HG03378 (cell line): ENCODE measurements at regions not wholly inside any gene's neighbourhood (a gene's known extent, or its start where the extent isn't known, plus 50 kb on each side); places are given as distances from the start of the nearest gene placed in this dataset.

ENCODE experiments used
- ATAC-seq: cut with Tn5 transposase; IDR thresholded peaks from one replicate; pipeline ENCODE4 v1.9.1; 2021; ENCODE audit warnings: mild to moderate bottlenecking, moderate library complexity; ENCODE audit not compliant: unreplicated experiment

- ATAC-seq: no peak
Observed at GRCh38 chr3:22916933-22917332, 286.2 kb upstream of the UBE2E2 start.

- no peak for ATAC-seq
Observed at GRCh38 chr3:22920006-22920405, 283.1 kb upstream of the UBE2E2 start.

GRCh38 chr3:22922317-22922716 is 280.8 kb upstream of the UBE2E2 start:
- peak; percentile 74 for ATAC-seq

GRCh38 chr3:22923711-22924110 is 279.4 kb upstream of the UBE2E2 start:
- ATAC-seq: no peak

- ATAC-seq: no peak
Observed at GRCh38 chr3:22928216-22929110, 274.7 kb upstream of the UBE2E2 start.

- no peak for ATAC-seq
Observed at GRCh38 chr3:22933051-22933840, 269.9 kb upstream of the UBE2E2 start.

GRCh38 chr3:22933841-22934116 is 269.3 kb upstream of the UBE2E2 start:
- no peak for ATAC-seq

GRCh38 chr3:22935040-22935439 is 268.1 kb upstream of the UBE2E2 start:
- ATAC-seq: no peak

DNA sequence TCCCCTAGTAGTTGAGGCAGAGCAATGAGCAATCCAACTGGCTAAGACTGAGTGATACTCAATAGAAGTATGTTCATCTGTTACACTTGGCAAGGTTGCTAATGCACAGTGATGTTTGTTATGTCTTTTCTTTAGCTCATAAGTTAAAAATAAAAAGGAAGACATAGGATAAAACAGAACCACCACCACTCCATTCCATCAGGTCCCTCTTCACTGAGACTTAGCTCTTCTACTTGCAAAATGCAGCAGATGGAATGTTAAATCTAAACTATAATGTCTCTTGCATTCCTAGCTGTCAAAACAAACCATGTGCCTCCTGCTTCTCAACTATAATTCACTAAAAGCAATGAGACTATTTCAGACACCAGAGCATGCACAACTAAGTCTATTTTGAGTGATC is 265.6 kb upstream of the UBE2E2 start:
- ATAC-seq: no peak

DNA sequence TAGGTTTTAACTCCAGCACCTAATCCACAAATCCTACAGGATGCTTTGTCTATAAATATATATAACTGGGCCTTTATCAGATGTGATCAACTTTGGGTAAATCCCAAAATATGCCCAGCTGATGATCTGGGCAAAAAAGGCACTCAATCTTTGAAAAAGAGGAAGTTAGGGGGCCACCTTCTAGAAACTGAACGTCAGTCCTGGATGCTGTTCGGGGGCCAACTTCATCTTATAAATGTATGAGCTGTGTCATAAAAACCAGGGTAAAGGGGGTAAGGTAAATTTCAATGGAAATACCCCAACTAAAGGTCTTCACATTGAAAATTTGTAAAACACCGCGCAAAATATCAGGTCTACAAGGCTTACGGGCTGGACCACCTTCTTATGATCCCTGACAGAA is 264.4 kb upstream of the UBE2E2 start:
- no peak for ATAC-seq

DNA sequence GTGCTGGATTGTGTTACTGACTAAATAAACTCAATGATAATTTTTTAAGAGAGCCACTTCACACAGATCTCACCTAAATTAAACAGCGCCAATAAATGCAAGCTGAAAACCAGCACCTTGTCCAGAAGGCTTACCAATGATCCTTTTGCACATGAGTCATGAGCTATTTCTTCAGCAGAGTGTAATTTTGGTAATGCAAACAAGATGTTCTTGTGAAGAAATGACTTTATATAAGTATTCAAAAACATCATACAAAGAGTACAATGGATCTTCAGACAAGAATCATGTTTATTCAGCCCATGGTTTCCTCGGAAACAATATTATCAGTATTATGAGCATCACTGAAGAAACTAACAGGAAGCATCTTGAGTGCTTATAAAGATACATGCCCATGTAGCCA is 263.8 kb upstream of the UBE2E2 start:
- ATAC-seq: no peak

DNA sequence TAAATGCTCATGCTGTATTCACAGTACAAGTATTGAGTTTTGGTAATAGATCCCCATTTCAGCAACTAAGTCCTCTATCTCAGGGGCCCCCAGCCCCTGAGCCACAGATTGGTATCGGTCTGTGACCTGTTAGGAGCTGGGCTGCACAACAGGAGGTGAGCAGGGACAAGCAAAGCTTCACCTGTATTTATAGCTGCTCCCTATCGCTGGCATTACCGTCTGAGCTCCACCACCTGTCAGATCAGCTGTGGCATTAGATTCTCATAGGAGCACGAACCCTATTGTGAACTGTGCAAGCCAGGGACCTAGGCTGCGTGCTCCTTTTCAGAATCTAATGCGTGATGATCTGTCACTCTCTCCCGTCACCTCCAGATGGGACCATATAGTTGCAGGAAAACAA is 262.8 kb upstream of the UBE2E2 start:
- ATAC-seq: no peak

DNA sequence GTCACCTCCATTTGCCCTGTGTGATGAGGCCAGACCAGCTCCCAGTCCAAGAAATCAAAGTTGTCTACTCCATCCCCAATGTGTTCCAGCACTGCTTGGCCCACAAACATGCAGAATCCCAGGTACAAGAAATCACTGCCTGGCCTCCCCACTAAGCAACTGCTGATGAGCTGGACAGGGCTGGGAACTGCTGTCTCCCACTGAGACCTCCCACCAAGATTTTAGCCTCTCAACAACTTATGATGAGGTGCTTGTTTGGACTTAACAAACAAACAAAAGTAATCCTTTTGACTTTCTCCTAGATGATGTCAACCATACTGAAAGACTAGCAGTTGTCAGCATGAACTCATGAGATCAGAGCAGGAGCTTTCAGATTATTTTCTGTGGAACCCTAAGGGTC is 260.1 kb upstream of the UBE2E2 start:
- no peak for ATAC-seq

DNA sequence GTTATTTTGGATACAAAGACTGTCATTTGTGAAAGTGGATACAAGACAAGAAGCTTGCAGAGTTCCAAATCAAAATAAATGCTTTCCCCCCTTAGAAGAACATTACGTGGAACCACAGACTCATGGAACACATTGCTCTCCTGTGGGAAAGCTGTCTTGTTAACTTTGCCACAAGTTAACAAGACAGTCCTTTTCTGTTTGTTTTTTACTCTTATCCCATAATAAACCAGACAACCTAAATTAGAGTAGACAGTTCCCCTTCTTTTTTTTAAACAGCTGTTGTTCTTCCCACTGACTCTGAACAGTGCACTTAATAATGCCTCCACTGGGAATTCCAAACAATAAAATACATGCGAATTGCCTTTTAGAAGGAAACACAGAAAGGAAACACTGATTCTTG is 255.3 kb upstream of the UBE2E2 start:
- no peak for ATAC-seq

GRCh38 chr3:22951910-22952309 is 251.2 kb upstream of the UBE2E2 start:
- no peak for ATAC-seq

DNA sequence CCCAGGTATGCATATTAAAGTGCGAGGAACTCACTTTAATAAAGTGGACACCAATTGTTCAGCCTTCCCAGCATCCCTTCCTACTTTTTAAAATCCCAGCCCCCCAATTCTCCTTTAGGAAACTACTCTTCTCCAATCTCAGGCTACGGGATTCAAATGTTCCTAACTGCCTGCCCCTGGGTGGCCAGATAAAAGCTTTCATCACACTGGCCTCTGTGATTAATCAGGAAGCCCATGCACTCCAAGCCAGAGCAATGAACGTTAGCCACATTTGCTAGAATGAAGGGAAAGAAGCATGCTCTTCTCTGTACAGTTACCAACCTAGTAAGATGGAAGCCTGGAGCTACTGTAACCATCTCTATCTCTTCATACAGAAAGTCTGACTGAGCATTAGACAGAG is 250.3 kb upstream of the UBE2E2 start:
- no peak for ATAC-seq

- peak; percentile 99 for ATAC-seq
Observed at GRCh38 chr3:22959593-22959992, 243.5 kb upstream of the UBE2E2 start.

DNA sequence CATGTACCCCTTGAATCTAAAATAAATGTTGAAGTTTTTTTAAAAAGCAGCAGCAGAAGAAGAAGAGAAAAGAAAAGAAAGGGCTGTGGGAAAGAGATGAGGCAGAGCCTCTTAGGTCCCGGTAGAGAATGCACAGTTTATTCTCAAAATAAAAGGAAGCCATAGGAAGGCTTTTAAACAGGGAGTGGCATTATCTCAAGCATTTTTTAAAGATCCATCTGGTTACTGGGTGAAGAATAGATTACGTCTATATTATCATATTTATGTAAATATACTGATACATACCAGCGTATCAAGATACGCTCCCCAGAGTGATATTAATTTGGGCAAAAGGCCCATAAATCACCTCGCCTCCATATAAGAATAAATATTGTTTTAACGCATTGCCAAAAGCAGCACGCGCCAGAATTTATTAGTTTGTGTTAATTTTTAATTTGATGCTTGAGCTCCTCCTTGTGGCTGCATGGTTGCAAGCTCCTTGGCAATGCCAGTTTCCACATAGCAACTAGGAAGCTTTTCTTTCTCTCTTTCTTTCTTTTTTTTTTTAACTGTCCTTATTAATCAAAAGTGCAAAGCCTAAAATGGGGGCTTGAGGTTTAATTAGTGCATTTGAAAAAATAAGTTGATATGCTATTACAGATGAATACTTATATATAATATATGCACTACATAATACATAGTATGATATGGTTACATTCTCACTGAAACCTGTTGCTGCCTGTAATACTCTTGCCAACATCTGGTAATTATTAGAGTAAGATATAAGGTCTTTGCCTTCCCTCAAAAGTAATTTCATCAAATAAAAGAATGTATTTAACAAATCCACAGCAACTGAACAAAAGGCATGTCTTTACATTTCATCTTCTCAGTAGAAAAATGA is 242.8 kb upstream of the UBE2E2 start:
- peak; percentile 46 for ATAC-seq

DNA sequence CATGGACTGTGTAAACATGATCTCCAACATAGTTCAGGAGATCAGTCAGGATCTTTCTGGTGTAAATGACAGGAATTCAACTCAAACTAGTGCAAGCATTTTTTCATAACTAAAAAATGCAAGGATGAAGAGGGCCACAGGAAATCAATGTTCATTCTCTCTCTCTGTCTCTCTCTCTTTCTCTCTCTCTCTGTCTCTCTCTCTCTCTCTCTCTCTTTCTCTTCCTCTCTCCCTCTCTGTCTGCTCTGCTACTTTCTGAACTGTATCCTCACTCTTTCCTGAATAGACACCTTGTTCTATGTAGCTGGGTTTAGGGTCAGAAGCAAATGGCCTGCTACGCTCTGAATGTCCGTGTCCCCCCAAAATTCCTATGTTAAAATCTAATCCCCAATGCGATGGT is 240.9 kb upstream of the UBE2E2 start:
- ATAC-seq: no peak

DNA sequence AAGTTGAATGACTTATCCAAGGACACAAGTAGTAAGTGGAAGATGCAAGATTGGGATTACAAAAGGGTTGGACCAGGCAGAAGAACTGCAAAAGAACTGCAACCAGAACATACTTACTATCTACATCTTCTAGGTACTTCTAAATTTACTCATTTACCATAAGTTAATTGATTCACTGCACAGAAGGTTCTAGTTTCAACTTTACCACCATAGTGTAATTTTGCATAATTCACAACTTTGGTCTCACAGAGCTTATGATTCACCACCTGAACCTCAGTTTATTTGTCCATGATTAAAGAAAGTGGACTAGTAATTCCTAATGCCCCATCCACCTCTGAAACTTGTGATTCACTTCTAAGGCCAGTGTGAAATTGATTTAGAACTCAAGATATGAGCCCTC is 236.8 kb upstream of the UBE2E2 start:
- no peak for ATAC-seq

DNA sequence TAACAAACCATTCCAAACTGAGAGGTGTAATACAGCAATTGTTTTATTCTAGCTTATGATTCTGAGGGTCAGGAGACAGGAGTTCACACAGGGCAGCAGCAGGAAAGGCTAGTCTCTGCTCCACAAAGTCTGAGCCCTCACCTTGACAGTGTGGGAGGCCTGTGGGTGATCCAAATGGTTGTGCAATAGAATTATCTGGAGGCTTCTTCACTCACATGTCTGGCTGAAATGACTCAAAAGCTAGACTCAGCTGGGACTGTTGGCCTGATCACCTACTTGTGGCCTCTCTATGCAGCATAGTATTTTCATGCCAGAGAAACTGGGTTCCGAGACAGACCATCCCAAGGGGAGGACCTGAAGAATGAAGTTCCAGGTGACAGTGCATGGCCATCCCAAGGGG is 233.9 kb upstream of the UBE2E2 start:
- ATAC-seq: no peak
